GM23248 (cell line): ENCODE measurements at regions not wholly inside any gene's neighbourhood (a gene's known extent, or its start where the extent isn't known, plus 50 kb on each side); places are given as distances from the start of the nearest gene placed in this dataset.

ENCODE experiments used
- DNase-seq: peaks from one replicate; pipeline ENCODE4 v3.0.0-alpha.2; 2015
- H2AFZ ChIP-seq: fragments of 200-600 bp; sonication (generic); 2 replicates; pipeline ENCODE4 v1.6.1; 2016; ENCODE audit warnings: antibody characterized with exemption
- H3F3A ChIP-seq: fragments of 200-600 bp; sonication (generic); 2 replicates; pipeline ENCODE4 v1.6.1; 2016; ENCODE audit warnings: mild to moderate bottlenecking, antibody characterized with exemption, mixed run types; ENCODE audit not compliant: insufficient read depth
- H3K27ac ChIP-seq: fragments of 200-600 bp; sonication (generic); 2 replicates; pipeline ENCODE4 v1.5.1; 2016; ENCODE audit warnings: mild to moderate bottlenecking
- H3K27me3 ChIP-seq: fragments of 200-600 bp; sonication (generic); replicated peaks from 2 replicates; pipeline ENCODE4 v1.6.1; 2016; ENCODE audit warnings: mild to moderate bottlenecking; ENCODE audit not compliant: insufficient read depth
- H3K36me3 ChIP-seq: fragments of 200-600 bp; sonication (generic); 2 replicates; pipeline ENCODE4 v1.6.1; 2016; ENCODE audit warnings: low read depth, mild to moderate bottlenecking
- H3K4me1 ChIP-seq: fragments of 200-600 bp; sonication (generic); 2 replicates; pipeline ENCODE4 v1.6.1; 2016; ENCODE audit warnings: mild to moderate bottlenecking; ENCODE audit not compliant: insufficient read depth
- H3K4me2 ChIP-seq: fragments of 200-600 bp; sonication (generic); one replicate; pipeline ENCODE4 v1.6.1; 2016; ENCODE audit warnings: mild to moderate bottlenecking; ENCODE audit not compliant: unreplicated experiment
- H3K4me3 ChIP-seq: fragments of 200-600 bp; sonication (generic); 2 replicates; pipeline ENCODE4 v1.5.1; 2016; ENCODE audit warnings: mild to moderate bottlenecking
- H3K79me2 ChIP-seq: fragments of 200-600 bp; sonication (generic); 2 replicates; pipeline ENCODE4 v1.6.1; 2016; ENCODE audit warnings: mild to moderate bottlenecking; ENCODE audit not compliant: insufficient read depth
- H3K9ac ChIP-seq: fragments of 200-600 bp; sonication (generic); 2 replicates; pipeline ENCODE4 v1.6.1; 2016; ENCODE audit warnings: mild to moderate bottlenecking
- H3K9me2 ChIP-seq: fragments of 200-600 bp; sonication (generic); 2 replicates; pipeline ENCODE4 v1.6.1; 2016; ENCODE audit warnings: mixed run types, mild to moderate bottlenecking, moderate library complexity; ENCODE audit not compliant: insufficient read depth
- H3K9me3 ChIP-seq: fragments of 200-600 bp; sonication (generic); one replicate; pipeline ENCODE4 v1.6.1; 2017; ENCODE audit warnings: low read depth
- H4K20me1 ChIP-seq: fragments of 200-600 bp; sonication (generic); 2 replicates; pipeline ENCODE4 v1.6.0; 2016; ENCODE audit not compliant: insufficient read depth
- EZH2 ChIP-seq: fragments of 200-600 bp; sonication (generic); IDR thresholded peaks from 2 replicates; pipeline ENCODE4 v1.6.1; 2018; ENCODE audit warnings: antibody characterized with exemption, mild to moderate bottlenecking; ENCODE audit not compliant: insufficient read depth, poor library complexity, severe bottlenecking
- EZH2phosphoT487 ChIP-seq: fragments of 200-600 bp; sonication (generic); IDR thresholded peaks from 2 replicates; pipeline ENCODE4 v1.6.1; 2018; ENCODE audit warnings: antibody characterized with exemption, moderate library complexity, mild to moderate bottlenecking, low read depth; ENCODE audit not compliant: insufficient read depth
- WGBS, 2 experiments: methylation state at CpG; one replicate each; pipeline ENCODE4 v1.1.6; 2015 to 2017; ENCODE audit warnings: low lambda C conversion rate in 2 of 2, low coverage in 1 of 2; ENCODE audit errors: missing lambda C conversion rate in 2 of 2; 5-methylcytosine and 5-hydroxymethylcytosine counted together
- in situ Hi-C: fragments of 300-500 bp; cut with MboI; formaldehyde crosslinking; loops from 2 replicates; pipeline ENCODE4 v1.15.0; 2020

GRCh38 chr4:103902730-103903129 is 182.9 kb upstream of the TACR3 start:
- whole genome bisulfite sequencing, 2 experiments: 59 to 62% methylated on average over 2 of the region's 2 CpGs
- Histone ChIP-seq H3K4me3 (no peak overlapping the region), H3F3A (no peaks in the 10 kb centered on the region), H3K79me2 (no peaks in the 10 kb centered on the region), H3K9me3 (no peaks in the 10 kb centered on the region), H3K9me2 (no peaks in the 10 kb centered on the region), H3K4me1 (peaks cover 4% of the 10 kb centered on the region), H3K27me3 (no peaks in the 10 kb centered on the region), H2AFZ (no peak overlapping the region), H4K20me1 (no peaks in the 10 kb centered on the region), H3K27ac (no peak overlapping the region), H3K36me3 (no peaks in the 10 kb centered on the region), H3K4me2 (no peak overlapping the region), H3K9ac (no peak overlapping the region)
- no peak for DNase-seq
- TF ChIP-seq EZH2phosphoT487 (no peak), EZH2 (no peak)
- in situ Hi-C loops: loop anchor here (25.0 kb wide), 1 partner anchor 415 kb away; no protein-coding TSS in a partner anchor

- in situ Hi-C loops: no loop called here
- DNase-seq: peak; percentile 21
Observed at GRCh38 chr4:103895876-103896465, 176.2 kb upstream of the TACR3 start.

GRCh38 chr4:103892586-103892985 is 172.8 kb upstream of the TACR3 start:
- H3K4me2 ChIP-seq: no peak overlapping the region
- no peaks in the 10 kb centered on the region for H3F3A ChIP-seq
- H2AFZ ChIP-seq: no peak overlapping the region
- no peak overlapping the region for H3K27ac ChIP-seq
- H4K20me1 ChIP-seq: no peaks in the 10 kb centered on the region
- no peaks in the 10 kb centered on the region for H3K79me2 ChIP-seq
- DNase-seq: peak; percentile 61
- H3K4me1 ChIP-seq: no peaks in the 10 kb centered on the region
- no peaks in the 10 kb centered on the region for H3K9me3 ChIP-seq
- H3K9ac ChIP-seq: no peak overlapping the region
- TF ChIP-seq EZH2 (no peak), EZH2phosphoT487 (no peak)
- no peaks in the 10 kb centered on the region for H3K36me3 ChIP-seq
- no peaks in the 10 kb centered on the region for H3K27me3 ChIP-seq
- H3K9me2 ChIP-seq: no peaks in the 10 kb centered on the region
- WGBS, 2 experiments: 29 to 34% methylated on average over 3 of the region's 3 CpGs
- in situ Hi-C loops: no loop called here
- H3K4me3 ChIP-seq: no peak overlapping the region

More at GRCh38 chr4:103895876-103896465, 176.2 kb upstream of the TACR3 start:
- Histone ChIP-seq H4K20me1 (no peaks in the 10 kb centered on the region), H3F3A (no peaks in the 10 kb centered on the region), H3K4me3 (no peak overlapping the region), H3K4me2 (no peak overlapping the region), H3K9ac (no peak overlapping the region), H3K27me3 (no peaks in the 10 kb centered on the region), H3K27ac (no peak overlapping the region), H3K79me2 (no peaks in the 10 kb centered on the region), H2AFZ (no peak overlapping the region), H3K36me3 (no peaks in the 10 kb centered on the region), H3K9me3 (no peaks in the 10 kb centered on the region), H3K4me1 (no peaks in the 10 kb centered on the region), H3K9me2 (no peaks in the 10 kb centered on the region)
- no peak for TF ChIP-seq EZH2phosphoT487
- no peak for TF ChIP-seq EZH2

- no peak overlapping the region for H3K9ac ChIP-seq
- TF ChIP-seq EZH2phosphoT487 (no peak), EZH2 (no peak)
- no peaks in the 10 kb centered on the region for H3K27me3 ChIP-seq
- H3K4me3 ChIP-seq: no peak overlapping the region
- no peaks in the 10 kb centered on the region for H3K9me2 ChIP-seq
- WGBS, 2 experiments: 0% methylated on average over 1 of the region's 1 CpG
- no peaks in the 10 kb centered on the region for H3K79me2 ChIP-seq
- no peak overlapping the region for H3K27ac ChIP-seq
- in situ Hi-C loops: no loop called here
- H3K4me2 ChIP-seq: no peak overlapping the region
- H3K9me3 ChIP-seq: no peaks in the 10 kb centered on the region
- H3K36me3 ChIP-seq: no peaks in the 10 kb centered on the region
- no peaks in the 10 kb centered on the region for H3K4me1 ChIP-seq
- DNase-seq: peak; percentile 14
- no peaks in the 10 kb centered on the region for H4K20me1 ChIP-seq
- H3F3A ChIP-seq: no peaks in the 10 kb centered on the region
- no peak overlapping the region for H2AFZ ChIP-seq
Observed at GRCh38 chr4:103887191-103887590, 167.4 kb upstream of the TACR3 start.

- no peaks in the 10 kb centered on the region for H3K27me3 ChIP-seq
- H3F3A ChIP-seq: no peaks in the 10 kb centered on the region
- no peak overlapping the region for H3K4me2 ChIP-seq
- 22 to 24% methylated on average over 3 of the region's 3 CpGs for WGBS, 2 experiments
- H3K9me2 ChIP-seq: no peaks in the 10 kb centered on the region
- in situ Hi-C loops: no loop called here
- no peak for DNase-seq
- TF ChIP-seq EZH2 (no peak), EZH2phosphoT487 (no peak)
- no peak overlapping the region for H3K9ac ChIP-seq
- H3K4me1 ChIP-seq: no peaks in the 10 kb centered on the region
- H3K36me3 ChIP-seq: no peaks in the 10 kb centered on the region
- H3K4me3 ChIP-seq: no peak overlapping the region
- no peak overlapping the region for H3K27ac ChIP-seq
- no peaks in the 10 kb centered on the region for H4K20me1 ChIP-seq
- no peak overlapping the region for H2AFZ ChIP-seq
- no peaks in the 10 kb centered on the region for H3K79me2 ChIP-seq
- H3K9me3 ChIP-seq: no peaks in the 10 kb centered on the region
Observed at GRCh38 chr4:103885152-103885551, 165.4 kb upstream of the TACR3 start.
